ENCODE measurements at regions not wholly inside any gene's neighbourhood (a gene's known extent, or its start where the extent isn't known, plus 50 kb on each side); places are given as distances from the start of the nearest gene placed in this dataset.

DNA sequence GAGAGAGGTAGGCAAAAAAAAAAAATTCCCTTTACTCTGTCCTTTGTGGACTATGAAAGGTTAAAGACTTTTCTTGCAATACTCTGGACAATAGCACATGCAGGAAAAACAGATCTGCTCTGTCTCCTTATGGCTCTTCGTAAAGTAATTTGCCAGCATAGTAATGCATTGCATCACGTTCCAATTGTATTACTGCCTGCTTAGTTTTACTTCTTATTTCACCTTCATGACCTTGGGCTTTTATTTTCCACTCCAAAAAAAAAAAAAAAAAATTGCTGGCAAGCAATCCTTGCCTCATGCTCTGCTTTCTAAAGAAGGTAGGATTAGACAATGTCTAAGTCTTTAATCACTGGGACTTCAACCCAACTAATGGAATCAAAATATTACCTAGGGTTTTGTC lies 1802.7 kb downstream of the SUCLG1 start:
- intact Hi-C loops (cut with micrococcal nuclease) = no loop called here
- Histone ChIP-seq H3K4me3 (ENCODE audit: low read length) (no peak overlapping the region), H3K27me3 (ENCODE audit: control insufficient read depth, insufficient read depth, low read length) (no peaks in the 10 kb centered on the region), H3K9me3 (ENCODE audit: control insufficient read depth, insufficient read depth, low read length) (peaks cover 13% of the 10 kb centered on the region), H3K4me1 (ENCODE audit: control insufficient read depth, insufficient read depth, low read length) (no peaks in the 10 kb centered on the region), H3K27ac (ENCODE audit: low read length) (no peak overlapping the region), H3K36me3 (ENCODE audit: control insufficient read depth, insufficient read depth, low read length) (no peaks in the 10 kb centered on the region)
- Mint-ChIP-seq H3K4me3 (no peak overlapping the region), H3K4me1 (no peaks in the 10 kb centered on the region), H3K27me3 (ENCODE audit: low read depth in 2 of 2) (no peaks in the 10 kb centered on the region), H3K9me3 (peaks cover 8 to 9% of the 10 kb centered on the region in 2 donors), H3K36me3 (peaks cover 9% of the 10 kb centered on the region), H3K27ac (no peak overlapping the region)
- ATAC-seq = no peak
- DNase-seq = no peak
- TF ChIP-seq, protein P1, sequence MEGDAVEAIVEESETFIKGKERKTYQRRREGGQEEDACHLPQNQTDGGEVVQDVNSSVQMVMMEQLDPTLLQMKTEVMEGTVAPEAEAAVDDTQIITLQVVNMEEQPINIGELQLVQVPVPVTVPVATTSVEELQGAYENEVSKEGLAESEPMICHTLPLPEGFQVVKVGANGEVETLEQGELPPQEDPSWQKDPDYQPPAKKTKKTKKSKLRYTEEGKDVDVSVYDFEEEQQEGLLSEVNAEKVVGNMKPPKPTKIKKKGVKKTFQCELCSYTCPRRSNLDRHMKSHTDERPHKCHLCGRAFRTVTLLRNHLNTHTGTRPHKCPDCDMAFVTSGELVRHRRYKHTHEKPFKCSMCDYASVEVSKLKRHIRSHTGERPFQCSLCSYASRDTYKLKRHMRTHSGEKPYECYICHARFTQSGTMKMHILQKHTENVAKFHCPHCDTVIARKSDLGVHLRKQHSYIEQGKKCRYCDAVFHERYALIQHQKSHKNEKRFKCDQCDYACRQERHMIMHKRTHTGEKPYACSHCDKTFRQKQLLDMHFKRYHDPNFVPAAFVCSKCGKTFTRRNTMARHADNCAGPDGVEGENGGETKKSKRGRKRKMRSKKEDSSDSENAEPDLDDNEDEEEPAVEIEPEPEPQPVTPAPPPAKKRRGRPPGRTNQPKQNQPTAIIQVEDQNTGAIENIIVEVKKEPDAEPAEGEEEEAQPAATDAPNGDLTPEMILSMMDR (IDR thresholded peaks at IDR 0.05) = no peak
- 75% methylated on average over 2 of the region's 2 CpGs for WGBS (ENCODE audit: insufficient coverage)

DNA sequence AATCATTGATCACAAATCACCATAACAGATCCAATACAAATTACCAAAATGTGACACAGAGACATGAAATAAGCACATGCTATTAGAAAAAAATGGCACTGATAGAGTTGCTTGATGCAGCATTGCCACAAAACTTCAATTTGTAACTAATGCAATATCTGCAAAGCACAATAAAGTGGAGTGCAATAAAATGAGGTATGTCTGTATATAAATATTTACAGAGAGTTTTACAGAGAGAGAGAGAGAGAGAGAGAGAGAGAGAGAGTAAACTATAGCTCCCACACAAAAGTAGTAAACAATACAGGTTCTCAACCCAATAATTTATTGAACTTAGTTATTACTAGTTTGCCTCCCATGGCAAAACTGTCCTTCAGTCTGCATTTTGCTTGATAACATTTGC lies 1807.0 kb downstream of the SUCLG1 start:
- Mint-ChIP-seq H3K27ac (no peak overlapping the region), H3K4me3 (no peak overlapping the region), H3K36me3 (peaks cover 13% of the 10 kb centered on the region), H3K9me3 (peaks cover 11 to 20% of the 10 kb centered on the region in 2 donors), H3K27me3 (ENCODE audit: low read depth in 2 of 2) (no peaks in the 10 kb centered on the region), H3K4me1 (no peaks in the 10 kb centered on the region)
- DNase-seq = no peak
- H3K27ac ChIP-seq (ENCODE audit: low read length) = no peak overlapping the region
- H3K4me1 ChIP-seq (ENCODE audit: control insufficient read depth, insufficient read depth, low read length) = no peaks in the 10 kb centered on the region
- no peaks in the 10 kb centered on the region for H3K36me3 ChIP-seq (ENCODE audit: control insufficient read depth, insufficient read depth, low read length)
- intact Hi-C loops (cut with micrococcal nuclease) = no loop called here
- no peaks in the 10 kb centered on the region for H3K27me3 ChIP-seq (ENCODE audit: control insufficient read depth, insufficient read depth, low read length)
- H3K4me3 ChIP-seq (ENCODE audit: low read length) = no peak overlapping the region
- H3K9me3 ChIP-seq (ENCODE audit: control insufficient read depth, insufficient read depth, low read length) = peaks cover 2% of the 10 kb centered on the region
- ATAC-seq = no peak
- TF ChIP-seq, protein P1 (IDR thresholded peaks at IDR 0.05) = no peak

DNA sequence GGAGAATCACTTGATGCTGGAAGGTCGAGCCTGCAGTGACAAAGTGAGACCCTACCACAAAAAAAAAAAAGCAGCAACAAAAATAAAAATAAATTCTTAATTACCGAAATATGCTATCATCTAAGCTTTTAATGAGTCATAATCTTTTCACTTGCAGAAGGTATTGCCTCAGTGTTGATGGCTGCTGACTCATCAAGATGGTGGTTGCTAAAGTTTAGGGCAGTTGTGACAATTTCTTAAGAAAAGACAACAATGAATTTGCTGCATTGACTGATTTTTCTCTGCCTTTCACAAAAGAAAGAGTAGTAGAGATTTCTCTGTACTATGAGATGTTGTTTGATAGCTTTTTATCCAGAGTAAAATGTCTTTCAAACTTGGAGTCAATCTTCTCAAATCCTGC lies 1809.0 kb downstream of the SUCLG1 start:
- Mint-ChIP-seq H3K27me3 (ENCODE audit: low read depth in 2 of 2) (no peaks in the 10 kb centered on the region), H3K27ac (no peak overlapping the region), H3K9me3 (peaks cover 16 to 24% of the 10 kb centered on the region in 2 donors), H3K36me3 (peaks cover 20% of the 10 kb centered on the region), H3K4me1 (no peaks in the 10 kb centered on the region), H3K4me3 (no peak overlapping the region)
- no peak for DNase-seq
- Histone ChIP-seq H3K36me3 (ENCODE audit: control insufficient read depth, insufficient read depth, low read length) (no peaks in the 10 kb centered on the region), H3K27ac (ENCODE audit: low read length) (no peak overlapping the region), H3K27me3 (ENCODE audit: control insufficient read depth, insufficient read depth, low read length) (no peaks in the 10 kb centered on the region), H3K4me1 (ENCODE audit: control insufficient read depth, insufficient read depth, low read length) (no peaks in the 10 kb centered on the region), H3K4me3 (ENCODE audit: low read length) (no peak overlapping the region), H3K9me3 (ENCODE audit: control insufficient read depth, insufficient read depth, low read length) (no peaks in the 10 kb centered on the region)
- ATAC-seq = no peak
- intact Hi-C loops (cut with micrococcal nuclease) = no loop called here
- TF ChIP-seq, protein P1 (IDR thresholded peaks at IDR 0.05) = no peak
- WGBS (ENCODE audit: insufficient coverage) = 89% methylated on average over 1 of the region's 2 CpGs

DNA sequence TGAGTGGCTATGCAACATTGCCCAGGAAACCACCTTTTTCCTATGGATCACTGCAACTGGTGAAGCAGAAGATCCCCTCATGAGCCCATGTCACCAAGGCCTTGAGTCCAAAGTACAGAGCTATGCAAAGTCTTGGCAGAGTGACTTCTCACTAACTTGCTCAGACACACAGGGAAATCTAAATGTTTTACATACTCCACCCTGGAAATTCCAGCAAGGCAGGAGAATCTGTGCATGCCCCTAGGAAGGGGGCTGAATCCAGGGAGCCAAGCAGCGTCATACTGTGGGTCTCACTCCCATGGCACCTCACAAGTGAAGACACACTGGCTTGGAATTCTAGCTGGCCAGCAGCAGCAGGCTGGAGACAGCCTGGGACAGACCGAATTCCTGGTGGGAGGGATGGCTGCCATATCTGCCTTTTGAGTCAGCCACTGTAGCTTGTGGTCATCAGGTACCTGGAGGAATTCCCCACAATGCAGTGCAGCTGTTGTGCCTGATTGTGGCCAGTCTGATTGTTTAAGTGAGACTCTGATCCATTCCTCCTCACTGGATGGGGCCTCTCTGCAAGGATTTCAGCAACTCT lies 1817.4 kb downstream of the SUCLG1 start:
- WGBS (ENCODE audit: insufficient coverage) = 83% methylated on average over 2 of the region's 2 CpGs
- H3K4me1 Mint-ChIP-seq = no peaks in the 10 kb centered on the region
- no peaks in the 10 kb centered on the region for H3K27me3 ChIP-seq (ENCODE audit: control insufficient read depth, insufficient read depth, low read length)
- no peaks in the 10 kb centered on the region for H3K4me1 ChIP-seq (ENCODE audit: control insufficient read depth, insufficient read depth, low read length)
- no peak overlapping the region for H3K4me3 ChIP-seq (ENCODE audit: low read length)
- intact Hi-C loops (cut with micrococcal nuclease) = no loop called here
- TF ChIP-seq, protein P1 (IDR thresholded peaks at IDR 0.05) = no peak
- no peak overlapping the region for H3K27ac ChIP-seq (ENCODE audit: low read length)
- DNase-seq = no peak
- H3K27ac Mint-ChIP-seq = no peak overlapping the region
- peaks cover 17% of the 10 kb centered on the region for H3K9me3 ChIP-seq (ENCODE audit: control insufficient read depth, insufficient read depth, low read length)
- H3K36me3 ChIP-seq (ENCODE audit: control insufficient read depth, insufficient read depth, low read length) = no peaks in the 10 kb centered on the region
- H3K4me3 Mint-ChIP-seq = no peak overlapping the region
- H3K36me3 Mint-ChIP-seq = peaks cover 26% of the 10 kb centered on the region
- H3K9me3 Mint-ChIP-seq = peaks cover 16 to 18% of the 10 kb centered on the region in 2 donors
- no peak for ATAC-seq
- no peaks in the 10 kb centered on the region for H3K27me3 Mint-ChIP-seq (ENCODE audit: low read depth in 2 of 2)

All from natural killer cell (primary cell).